Stomach (tissue), 8 donors: ENCODE measurements at regions not wholly inside any gene's neighbourhood (a gene's known extent, or its start where the extent isn't known, plus 50 kb on each side); places are given as distances from the start of the nearest gene placed in this dataset.

Experiments used
- DNase-seq, 2 donors: peaks; one replicate each; pipeline versions ENCODE4 v3.0.0 to v3.0.0-alpha.2; 2013 to 2019
- H3K27ac ChIP-seq, 5 donors: fragments of 200-600 bp in 4 of 5; sonication (generic) in 4 of 5; one replicate each; pipeline ENCODE4 v1.5.1; 2013 to 2019; ENCODE audit warnings: mild to moderate bottlenecking in 1 of 5, moderate library complexity in 1 of 5
- H3K27me3 ChIP-seq, 3 donors: fragments of 200-600 bp; sonication (generic); one replicate each; pipeline ENCODE4 v1.5.1; 2017 to 2019; ENCODE audit warnings: mixed run types in 1 of 3
- H3K36me3 ChIP-seq, 4 donors: fragments of 200-600 bp; sonication (generic); 1 replicate in 3 of 4; 2 replicates in 1 of 4; pipeline ENCODE4 v1.5.1; 2016 to 2019
- H3K4me1 ChIP-seq, 4 donors: fragments of 200-600 bp; sonication (generic); one replicate each; pipeline ENCODE4 v1.5.1; 2016 to 2019
- H3K4me3 ChIP-seq, 4 donors: fragments of 200-600 bp; sonication (generic) in 3 of 4; one replicate each; pipeline ENCODE4 v1.5.1; 2016 to 2019; ENCODE audit warnings: mild to moderate bottlenecking in 1 of 4
- H3K9me3 ChIP-seq, 4 donors: fragments of 200-600 bp; sonication (generic); one replicate each; pipeline ENCODE4 v1.5.1; 2016 to 2019
- CTCF ChIP-seq, 7 experiments: fragments of 450-650 bp in 4 of 7; fragments of 200-600 bp in 3 of 7; sonication (generic) in 3 of 7; IDR thresholded peaks; one replicate each; pipeline ENCODE4 v1.5.1; 2016 to 2019; ENCODE audit warnings: antibody characterized with exemption in 7 of 7, control low read depth in 2 of 7, mild to moderate bottlenecking in 1 of 7
- EP300 ChIP-seq: sonication (generic); formaldehyde crosslinking; IDR thresholded peaks from one replicate; pipeline ENCODE4 v1.6.1; 2017; ENCODE audit warnings: antibody characterized with exemption
- POLR2A ChIP-seq, 4 donors: fragments of 450-650 bp; IDR thresholded peaks; one replicate each; pipeline ENCODE4 v1.6.1; 2016; ENCODE audit warnings: antibody characterized with exemption in 4 of 4, control low read depth in 2 of 4, mild to moderate bottlenecking in 1 of 4, moderate library complexity in 1 of 4
- POLR2AphosphoS5 ChIP-seq, 3 donors: sonication (generic); formaldehyde crosslinking; IDR thresholded peaks; one replicate each; pipeline ENCODE4 v1.6.1; 2016; ENCODE audit warnings: antibody characterized with exemption in 3 of 3
- WGBS, 5 donors: extraction: QIAGEN DNeasy Blood & Tissue Kit in 3 of 5; methylation state at CpG; one replicate each; pipeline versions ENCODE4 v1.1.5 to v1.1.7; 2013 to 2018; 5-methylcytosine and 5-hydroxymethylcytosine counted together
- intact Hi-C: fragments of 100-400 bp; cut with DNase I; formaldehyde crosslinking; loops from one replicate; pipeline ENCODE4 v1.15.1; 2023; ENCODE audit warnings: low total_unique reads
- donor health status: healthy with polysubstance abuse.
- donor health status: Bipolar disorder and iron deficiency.
- donor health status: healthy.

- H3K27me3 ChIP-seq, result no peaks in the 10 kb centered on the region
- whole genome bisulfite sequencing, 5 donors, result 63 to 81% (median 70%) methylated on average over 1 of the region's 1 CpG
- no peaks in the 10 kb centered on the region for H3K36me3 ChIP-seq
- H3K27ac ChIP-seq, result no peak overlapping the region
- no peaks in the 10 kb centered on the region for H3K9me3 ChIP-seq
- no peaks in the 10 kb centered on the region for H3K4me1 ChIP-seq
- intact Hi-C loops, result no loop called here
- no peak for DNase-seq
- H3K4me3 ChIP-seq, result no peak overlapping the region
- TF ChIP-seq CTCF (IDR thresholded peaks at IDR 0.05) (no peak), POLR2A (IDR thresholded peaks at IDR 0.05) (no peak), EP300 (no peak), POLR2AphosphoS5 (IDR thresholded peaks at IDR 0.05) (no peak)
Observed at GRCh38 chr5:8953911-8954438, 591.9 kb downstream of the SEMA5A start.

DNA sequence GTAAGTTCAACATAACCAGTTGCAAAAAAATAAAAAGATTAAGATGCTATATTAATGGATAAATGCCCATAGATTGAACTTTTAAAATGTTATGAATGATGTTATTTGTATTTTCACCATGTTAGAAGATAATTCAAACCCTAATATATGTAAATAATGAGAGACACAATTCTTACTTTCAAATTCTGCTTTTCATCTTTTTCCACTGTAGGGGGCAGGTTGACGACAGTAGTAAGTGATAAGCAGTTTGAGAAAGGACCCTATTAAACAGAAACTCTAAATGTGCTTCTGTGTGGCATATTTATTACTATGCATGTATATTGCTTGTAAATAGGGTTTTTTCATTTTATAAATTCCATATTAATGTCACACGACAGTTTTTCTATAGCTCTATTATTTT, 591.1 kb downstream of the SEMA5A start:
- Histone ChIP-seq H3K27me3 (no peaks in the 10 kb centered on the region), H3K27ac (no peak overlapping the region), H3K9me3 (no peaks in the 10 kb centered on the region), H3K4me1 (no peaks in the 10 kb centered on the region), H3K36me3 (no peaks in the 10 kb centered on the region), H3K4me3 (no peak overlapping the region)
- intact Hi-C loops, result no loop called here
- 40 to 63% (median 55%) methylated on average over 2 of the region's 2 CpGs for WGBS, 5 donors
- TF ChIP-seq POLR2AphosphoS5 (IDR thresholded peaks at IDR 0.05) (no peak), CTCF (IDR thresholded peaks at IDR 0.05) (no peak), EP300 (no peak), POLR2A (IDR thresholded peaks at IDR 0.05) (no peak)
- no peak for DNase-seq

GRCh38 chr5:8956659-8957058, 589.2 kb downstream of the SEMA5A start:
- Histone ChIP-seq H3K4me3 (no peak overlapping the region), H3K9me3 (no peaks in the 10 kb centered on the region), H3K27me3 (no peaks in the 10 kb centered on the region), H3K27ac (no peak overlapping the region), H3K36me3 (no peaks in the 10 kb centered on the region), H3K4me1 (no peaks in the 10 kb centered on the region)
- no peak for TF ChIP-seq EP300
- TF ChIP-seq CTCF (IDR thresholded peaks at IDR 0.05), result no peak
- no peak for TF ChIP-seq POLR2AphosphoS5 (IDR thresholded peaks at IDR 0.05)
- WGBS, 5 donors, result 70 to 86% (median 80%) methylated on average over 2 of the region's 2 CpGs
- intact Hi-C loops, result no loop called here
- DNase-seq, result no peak

- no peaks in the 10 kb centered on the region for H3K36me3 ChIP-seq
- H3K27me3 ChIP-seq, result no peaks in the 10 kb centered on the region
- DNase-seq, result no peak
- WGBS, 5 donors, result 36 to 52% (median 46%) methylated on average over 5 of the region's 5 CpGs
- no peak overlapping the region for H3K4me3 ChIP-seq
- no peak overlapping the region for H3K27ac ChIP-seq
- TF ChIP-seq POLR2A (IDR thresholded peaks at IDR 0.05) (no peak), CTCF (IDR thresholded peaks at IDR 0.05) (no peak), POLR2AphosphoS5 (IDR thresholded peaks at IDR 0.05) (no peak), EP300 (no peak)
- no peaks in the 10 kb centered on the region for H3K9me3 ChIP-seq
- intact Hi-C loops, result no loop called here
- no peaks in the 10 kb centered on the region for H3K4me1 ChIP-seq
Observed at GRCh38 chr5:8958602-8959001, 587.3 kb downstream of the SEMA5A start.
